A673 (cell line): ENCODE measurements at regions not wholly inside any gene's neighbourhood (a gene's known extent, or its start where the extent isn't known, plus 50 kb on each side); places are given as distances from the start of the nearest gene placed in this dataset.
"Not testable (repeated sequence)": the region's sequence is repeated elsewhere in the genome, so short reads cannot be mapped to it uniquely, and the experiment has no call there.

Source experiments
- EZH2 ChIP-seq: fragments of 200-600 bp; sonication (generic); IDR thresholded peaks from 2 replicates; pipeline ENCODE4 v1.6.1; 2017; ENCODE audit warnings: borderline replicate concordance, low read depth, mild to moderate bottlenecking, mixed read lengths, antibody characterized with exemption, low read length; ENCODE audit not compliant: poor library complexity, severe bottlenecking
- TF ChIP-seq, protein P1 (sequence below): fragments of 300-800, 200-600 bp; sonication (generic); conservative IDR thresholded peaks from 2 replicates; pipeline ENCODE4 v1.5.1; 2017; ENCODE audit warnings: low read depth, mild to moderate bottlenecking, antibody characterized with exemption, low read length, moderate library complexity, mixed read lengths

DNA sequence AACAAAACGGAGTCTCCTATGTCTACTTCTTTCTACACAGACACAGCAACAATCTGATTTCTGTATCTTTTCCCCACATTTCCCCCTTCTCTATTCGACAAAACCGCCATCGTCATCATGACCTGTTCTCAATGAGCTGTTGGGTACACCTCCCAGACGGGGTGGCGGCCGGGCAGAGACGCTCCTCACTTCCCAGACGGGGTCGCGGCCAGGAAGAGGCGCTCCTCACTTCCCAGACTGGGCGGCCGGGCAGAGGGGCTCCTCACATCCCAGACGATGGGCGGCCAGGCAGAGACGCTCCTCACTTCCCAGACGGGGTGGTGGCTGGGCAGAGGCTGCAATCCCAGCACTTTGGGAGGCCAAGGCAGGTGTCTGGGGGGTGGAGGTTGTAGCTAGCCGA, 158.2 kb upstream of the MYRIP start:
- TF ChIP-seq, protein P1, sequence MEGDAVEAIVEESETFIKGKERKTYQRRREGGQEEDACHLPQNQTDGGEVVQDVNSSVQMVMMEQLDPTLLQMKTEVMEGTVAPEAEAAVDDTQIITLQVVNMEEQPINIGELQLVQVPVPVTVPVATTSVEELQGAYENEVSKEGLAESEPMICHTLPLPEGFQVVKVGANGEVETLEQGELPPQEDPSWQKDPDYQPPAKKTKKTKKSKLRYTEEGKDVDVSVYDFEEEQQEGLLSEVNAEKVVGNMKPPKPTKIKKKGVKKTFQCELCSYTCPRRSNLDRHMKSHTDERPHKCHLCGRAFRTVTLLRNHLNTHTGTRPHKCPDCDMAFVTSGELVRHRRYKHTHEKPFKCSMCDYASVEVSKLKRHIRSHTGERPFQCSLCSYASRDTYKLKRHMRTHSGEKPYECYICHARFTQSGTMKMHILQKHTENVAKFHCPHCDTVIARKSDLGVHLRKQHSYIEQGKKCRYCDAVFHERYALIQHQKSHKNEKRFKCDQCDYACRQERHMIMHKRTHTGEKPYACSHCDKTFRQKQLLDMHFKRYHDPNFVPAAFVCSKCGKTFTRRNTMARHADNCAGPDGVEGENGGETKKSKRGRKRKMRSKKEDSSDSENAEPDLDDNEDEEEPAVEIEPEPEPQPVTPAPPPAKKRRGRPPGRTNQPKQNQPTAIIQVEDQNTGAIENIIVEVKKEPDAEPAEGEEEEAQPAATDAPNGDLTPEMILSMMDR = not testable (repeated sequence)
- TF ChIP-seq EZH2 = not testable (repeated sequence)
